Fibroblast of villous mesenchyme (primary cell): ENCODE measurements at regions not wholly inside any gene's neighbourhood (a gene's known extent, or its start where the extent isn't known, plus 50 kb on each side); places are given as distances from the start of the nearest gene placed in this dataset.

Experiments used
- DNase-seq: peaks from one replicate; pipeline ENCODE4 v3.0.0-alpha.2; 2010; ENCODE audit warnings: low read depth
- H3K4me3 ChIP-seq: 2 replicates; pipeline ENCODE4 v1.5.1; 2011; ENCODE audit warnings: low read depth, mild to moderate bottlenecking, low read length
- CTCF ChIP-seq: IDR thresholded peaks from 2 replicates; pipeline ENCODE4 v1.5.1; 2012; ENCODE audit warnings: low read depth, mild to moderate bottlenecking, low read length; ENCODE audit not compliant: insufficient read depth

- TF ChIP-seq CTCF, result no peak
- no peak for DNase-seq
Measured at GRCh38 chr11:26044389-26044788, 287.5 kb upstream of the ANO3 start.

GRCh38 chr11:26045082-26045481, 286.8 kb upstream of the ANO3 start:
- TF ChIP-seq CTCF, result no peak
- H3K4me3 ChIP-seq, result no peak overlapping the region
- no peak for DNase-seq

More at GRCh38 chr11:26044389-26044788, 287.5 kb upstream of the ANO3 start:
- no peak overlapping the region for H3K4me3 ChIP-seq

GRCh38 chr11:26048271-26048670, 283.7 kb upstream of the ANO3 start:
- no peak for DNase-seq
- no peak overlapping the region for H3K4me3 ChIP-seq
- no peak for TF ChIP-seq CTCF

GRCh38 chr11:26053966-26054365, 278.0 kb upstream of the ANO3 start:
- no peak overlapping the region for H3K4me3 ChIP-seq
- TF ChIP-seq CTCF, result no peak
- DNase-seq, result no peak

GRCh38 chr11:26062660-26063059, 269.3 kb upstream of the ANO3 start:
- H3K4me3 ChIP-seq, result no peak overlapping the region
- TF ChIP-seq CTCF, result no peak
- DNase-seq, result no peak

- H3K4me3 ChIP-seq, result no peak overlapping the region
- no peak for TF ChIP-seq CTCF
- DNase-seq, result no peak
Measured at GRCh38 chr11:26063915-26064314, 268.0 kb upstream of the ANO3 start.

GRCh38 chr11:26065944-26066343, 266.0 kb upstream of the ANO3 start:
- no peak overlapping the region for H3K4me3 ChIP-seq
- no peak for TF ChIP-seq CTCF
- DNase-seq, result no peak
